Caco-2 (cell line): ENCODE measurements at regions not wholly inside any gene's neighbourhood (a gene's known extent, or its start where the extent isn't known, plus 50 kb on each side); places are given as distances from the start of the nearest gene placed in this dataset.

Source experiments
- BruUV-seq: library from RNA; stranded (reverse); fragments of 400-500 nt; replicated peaks from 2 replicates; lab custom pipeline; 2021; lab: Mats Ljungman, UMichigan
- CTCF ChIA-PET: fragments of 300-600 bp; sonication (Branson Sonifier 250); formaldehyde crosslinking; loops from one replicate; lab custom pipeline; 2022; ENCODE audit warnings: antibody characterized with exemption; lab: Charles Lee
- POLR2A ChIA-PET: fragments of 300-600 bp; sonication (Branson Sonifier 250); formaldehyde crosslinking; loops from one replicate; lab custom pipeline; 2022; ENCODE audit warnings: antibody characterized with exemption; lab: Charles Lee
- DNase-seq, 2 experiments: peaks; one replicate each; pipeline versions ENCODE4 v3.0.0 to v3.0.0-alpha.2; 2020 to 2022
- H3K27me3 ChIP-seq: replicated peaks from 2 replicates; pipeline ENCODE4 v1.6.0; 2011; ENCODE audit warnings: low read length; ENCODE audit not compliant: control insufficient read depth, insufficient read depth
- H3K36me3 ChIP-seq: 2 replicates; pipeline ENCODE4 v1.5.1; 2011; ENCODE audit warnings: low read length; ENCODE audit not compliant: control insufficient read depth, insufficient read depth
- H3K4me1 ChIP-seq: fragments of 250-450 bp; sonication (Bioruptor Pico); 2 replicates; pipeline ENCODE4 v1.5.1; 2020; ENCODE audit warnings: mild to moderate bottlenecking
- H3K4me3 ChIP-seq: 2 replicates; pipeline ENCODE4 v1.5.1; 2011; ENCODE audit warnings: low read depth, mild to moderate bottlenecking, control low read depth, low read length
- H3K9me3 ChIP-seq: fragments of 250-450 bp; sonication (Bioruptor Pico); 2 replicates; pipeline ENCODE4 v1.5.1; 2020; ENCODE audit warnings: mild to moderate bottlenecking, moderate library complexity
- H3K27ac Mint-ChIP-seq: one replicate; pipeline ENCODE4 v1.8.0; 2022; ENCODE audit warnings: mixed read lengths; ENCODE audit not compliant: unreplicated experiment
- H3K27me3 Mint-ChIP-seq: one replicate; pipeline ENCODE4 v1.8.0; 2022; ENCODE audit warnings: mixed read lengths; ENCODE audit not compliant: insufficient read depth, unreplicated experiment
- H3K36me3 Mint-ChIP-seq: one replicate; pipeline ENCODE4 v1.8.0; 2022; ENCODE audit warnings: mild to moderate bottlenecking, mixed read lengths; ENCODE audit not compliant: insufficient read depth, unreplicated experiment
- H3K4me1 Mint-ChIP-seq: one replicate; pipeline ENCODE4 v1.8.0; 2022; ENCODE audit warnings: low read depth, mixed read lengths; ENCODE audit not compliant: unreplicated experiment
- H3K4me3 Mint-ChIP-seq: one replicate; pipeline ENCODE4 v1.8.0; 2022; ENCODE audit warnings: mild to moderate bottlenecking, moderate library complexity, mixed read lengths; ENCODE audit not compliant: unreplicated experiment
- H3K9me3 Mint-ChIP-seq: one replicate; pipeline ENCODE4 v1.8.0; 2022; ENCODE audit warnings: mixed read lengths; ENCODE audit not compliant: unreplicated experiment
- intact Hi-C: fragments of 100-400 bp; cut with micrococcal nuclease; formaldehyde crosslinking; loops from one replicate; pipeline ENCODE4 v1.10.0; 2022; ENCODE audit not compliant: unreplicated experiment
- TF ChIP-seq, protein P1 (sequence below), 2 experiments: fragments of 200-600 bp in 1 of 2; IDR thresholded peaks; 1 replicate in 1 of 2; 2 replicates in 1 of 2; pipeline versions ENCODE4 v1.5.1 to v1.8.0; 2011 to 2022; ENCODE audit warnings: antibody characterized with exemption in 1 of 2, control low read depth in 1 of 2, inconsistent platforms in 1 of 2, low read depth in 1 of 2, low read length in 1 of 2, mild to moderate bottlenecking in 1 of 2, moderate library complexity in 1 of 2; ENCODE audit not compliant: insufficient read depth in 1 of 2, severe bottlenecking in 1 of 2, unreplicated experiment in 1 of 2

DNA sequence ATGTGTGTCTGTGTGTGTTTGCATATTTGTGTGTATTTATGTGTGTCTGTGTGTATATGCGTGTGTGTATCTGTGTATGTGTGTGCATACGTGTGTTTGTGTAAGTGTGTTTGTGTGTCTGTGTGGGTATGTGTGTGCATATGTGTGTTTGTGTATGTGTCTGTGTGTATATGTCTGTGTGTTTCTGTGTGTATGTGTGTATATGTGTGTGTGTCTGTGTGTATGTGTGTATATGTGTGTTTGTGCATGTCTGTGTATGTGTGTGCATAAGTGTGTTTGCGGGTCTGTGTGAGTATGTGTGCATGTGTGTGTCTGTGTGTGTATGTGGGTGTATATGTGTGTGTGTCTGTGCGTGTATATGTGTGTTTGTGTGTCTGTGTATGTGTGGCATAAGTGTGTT lies 1030.5 kb upstream of the TMEM132C start:
- Histone ChIP-seq H3K4me3 (no peak overlapping the region), H3K9me3 (no peaks in the 10 kb centered on the region), H3K27me3 (no peaks in the 10 kb centered on the region), H3K4me1 (no peaks in the 10 kb centered on the region), H3K36me3 (no peaks in the 10 kb centered on the region)
- Mint-ChIP-seq H3K4me3 (no peak overlapping the region), H3K9me3 (no peaks in the 10 kb centered on the region), H3K27ac (no peak overlapping the region), H3K4me1 (no peaks in the 10 kb centered on the region), H3K36me3 (no peaks in the 10 kb centered on the region), H3K27me3 (no peaks in the 10 kb centered on the region)
- POLR2A ChIA-PET, result no interaction called here
- CTCF ChIA-PET, result no interaction called here
- no peak for DNase-seq
- TF ChIP-seq, protein P1, sequence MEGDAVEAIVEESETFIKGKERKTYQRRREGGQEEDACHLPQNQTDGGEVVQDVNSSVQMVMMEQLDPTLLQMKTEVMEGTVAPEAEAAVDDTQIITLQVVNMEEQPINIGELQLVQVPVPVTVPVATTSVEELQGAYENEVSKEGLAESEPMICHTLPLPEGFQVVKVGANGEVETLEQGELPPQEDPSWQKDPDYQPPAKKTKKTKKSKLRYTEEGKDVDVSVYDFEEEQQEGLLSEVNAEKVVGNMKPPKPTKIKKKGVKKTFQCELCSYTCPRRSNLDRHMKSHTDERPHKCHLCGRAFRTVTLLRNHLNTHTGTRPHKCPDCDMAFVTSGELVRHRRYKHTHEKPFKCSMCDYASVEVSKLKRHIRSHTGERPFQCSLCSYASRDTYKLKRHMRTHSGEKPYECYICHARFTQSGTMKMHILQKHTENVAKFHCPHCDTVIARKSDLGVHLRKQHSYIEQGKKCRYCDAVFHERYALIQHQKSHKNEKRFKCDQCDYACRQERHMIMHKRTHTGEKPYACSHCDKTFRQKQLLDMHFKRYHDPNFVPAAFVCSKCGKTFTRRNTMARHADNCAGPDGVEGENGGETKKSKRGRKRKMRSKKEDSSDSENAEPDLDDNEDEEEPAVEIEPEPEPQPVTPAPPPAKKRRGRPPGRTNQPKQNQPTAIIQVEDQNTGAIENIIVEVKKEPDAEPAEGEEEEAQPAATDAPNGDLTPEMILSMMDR (IDR thresholded peaks at IDR 0.05; ENCODE audit: insufficient read depth in 1 of 2, low read depth in 1 of 2, low read length in 1 of 2, severe bottlenecking in 1 of 2, unreplicated experiment in 1 of 2), result no peak
- BruUV-seq, result no TSS peak
- intact Hi-C loops, result no loop called here

DNA sequence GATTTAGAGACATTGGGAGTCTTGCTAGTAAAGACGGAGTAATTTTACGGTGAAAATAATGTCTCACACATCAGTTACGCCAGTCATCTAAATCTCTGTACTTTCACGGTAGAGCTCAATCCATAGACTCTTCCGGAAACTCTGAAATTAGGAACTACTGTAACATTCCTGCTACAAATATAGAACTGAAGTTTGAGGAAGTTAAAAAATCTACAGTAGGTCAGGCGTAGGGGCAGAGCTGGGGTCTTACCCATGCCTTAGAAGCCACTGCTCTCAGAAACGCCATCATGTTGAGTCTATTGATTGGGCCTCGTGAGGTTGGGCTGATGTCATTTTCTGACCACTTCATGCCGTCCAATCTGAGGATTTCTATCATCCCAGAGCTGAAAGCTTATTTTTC lies 1029.8 kb upstream of the TMEM132C start:
- TF ChIP-seq, protein P1 (IDR thresholded peaks at IDR 0.05; ENCODE audit: insufficient read depth in 1 of 2, low read depth in 1 of 2, low read length in 1 of 2, severe bottlenecking in 1 of 2, unreplicated experiment in 1 of 2), result no peak
- Histone ChIP-seq H3K36me3 (no peaks in the 10 kb centered on the region), H3K9me3 (no peaks in the 10 kb centered on the region), H3K4me3 (no peak overlapping the region), H3K4me1 (no peaks in the 10 kb centered on the region), H3K27me3 (no peaks in the 10 kb centered on the region)
- intact Hi-C loops, result no loop called here
- H3K27me3 Mint-ChIP-seq, result no peaks in the 10 kb centered on the region
- no peak for DNase-seq
- no TSS peak for BruUV-seq
- no peaks in the 10 kb centered on the region for H3K36me3 Mint-ChIP-seq
- no peaks in the 10 kb centered on the region for H3K4me1 Mint-ChIP-seq
- no peaks in the 10 kb centered on the region for H3K9me3 Mint-ChIP-seq
- H3K4me3 Mint-ChIP-seq, result no peak overlapping the region
- ChIA-PET CTCF (no interaction called here), POLR2A (no interaction called here)
- H3K27ac Mint-ChIP-seq, result no peak overlapping the region

DNA sequence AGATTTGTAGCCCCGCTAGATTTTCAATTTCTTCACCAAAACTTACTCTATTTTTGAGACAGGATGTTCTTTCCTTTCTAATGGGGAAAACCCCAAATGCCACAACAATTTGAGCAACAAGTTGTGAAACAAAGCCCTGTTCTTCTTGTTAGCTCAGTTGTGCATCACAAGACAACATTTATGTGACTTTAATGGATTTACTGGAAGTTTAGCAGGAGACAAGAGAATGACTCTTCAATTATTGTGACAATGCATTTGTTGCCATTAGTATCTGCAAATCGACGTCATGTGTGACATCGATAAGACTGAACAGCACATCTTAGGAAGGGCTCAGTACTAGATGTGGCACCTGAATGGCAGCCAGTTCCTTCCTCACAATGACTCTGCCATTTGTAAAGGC lies 1028.9 kb upstream of the TMEM132C start:
- no peak overlapping the region for H3K4me3 Mint-ChIP-seq
- BruUV-seq, result no TSS peak
- intact Hi-C loops, result no loop called here

More for the DNA sequence above, 1028.9 kb upstream of the TMEM132C start:
- Histone ChIP-seq H3K36me3 (no peaks in the 10 kb centered on the region), H3K9me3 (no peaks in the 10 kb centered on the region), H3K27me3 (no peaks in the 10 kb centered on the region), H3K4me3 (no peak overlapping the region), H3K4me1 (no peaks in the 10 kb centered on the region)
- ChIA-PET CTCF (no interaction called here), POLR2A (no interaction called here)
- TF ChIP-seq, protein P1 (IDR thresholded peaks at IDR 0.05; ENCODE audit: insufficient read depth in 1 of 2, low read depth in 1 of 2, low read length in 1 of 2, severe bottlenecking in 1 of 2, unreplicated experiment in 1 of 2), result no peak
- H3K27me3 Mint-ChIP-seq, result no peaks in the 10 kb centered on the region
- no peaks in the 10 kb centered on the region for H3K36me3 Mint-ChIP-seq
- H3K9me3 Mint-ChIP-seq, result no peaks in the 10 kb centered on the region
- no peak overlapping the region for H3K27ac Mint-ChIP-seq
- no peaks in the 10 kb centered on the region for H3K4me1 Mint-ChIP-seq
- no peak for DNase-seq
